GOT3 (cell line): ENCODE measurements at regions not wholly inside any gene's neighbourhood (a gene's known extent, or its start where the extent isn't known, plus 50 kb on each side); places are given as distances from the start of the nearest gene placed in this dataset.

Experiments used
- DNase-seq: peaks from one replicate; lab custom pipeline; 2025; ENCODE audit warnings: mixed read lengths; lab: John Stamatoyannopoulos, UW

DNA sequence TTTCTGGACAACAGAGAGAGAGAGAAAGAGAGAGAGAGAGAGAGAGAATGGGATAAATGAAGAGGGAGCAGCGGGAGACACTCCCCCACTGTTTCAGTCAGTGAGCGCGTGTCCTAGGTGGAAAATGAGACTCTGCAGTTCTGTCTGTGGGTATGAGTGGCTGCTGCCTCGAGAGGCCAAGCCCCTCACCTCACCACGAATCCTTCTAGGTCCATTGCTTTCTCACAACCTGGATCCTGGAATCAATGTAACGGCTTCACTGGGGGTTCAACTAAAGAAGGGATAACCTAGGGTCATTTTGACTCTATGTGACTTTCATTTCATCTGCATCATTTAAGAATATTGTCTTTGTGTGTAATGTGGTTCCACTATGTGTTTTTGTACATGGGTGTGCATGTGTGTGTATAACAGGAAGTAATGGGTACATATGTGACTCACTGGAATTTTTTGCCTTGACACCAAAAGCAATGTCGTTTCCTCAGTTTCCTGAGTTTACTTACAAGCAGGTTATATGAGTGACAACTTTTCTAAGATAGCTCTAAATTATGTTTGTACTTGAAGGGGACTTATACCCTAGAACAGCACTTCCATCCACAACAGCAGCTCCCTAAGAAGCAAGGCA, 221.4 kb upstream of the TRIB2 start:
- no peak for DNase-seq

DNA sequence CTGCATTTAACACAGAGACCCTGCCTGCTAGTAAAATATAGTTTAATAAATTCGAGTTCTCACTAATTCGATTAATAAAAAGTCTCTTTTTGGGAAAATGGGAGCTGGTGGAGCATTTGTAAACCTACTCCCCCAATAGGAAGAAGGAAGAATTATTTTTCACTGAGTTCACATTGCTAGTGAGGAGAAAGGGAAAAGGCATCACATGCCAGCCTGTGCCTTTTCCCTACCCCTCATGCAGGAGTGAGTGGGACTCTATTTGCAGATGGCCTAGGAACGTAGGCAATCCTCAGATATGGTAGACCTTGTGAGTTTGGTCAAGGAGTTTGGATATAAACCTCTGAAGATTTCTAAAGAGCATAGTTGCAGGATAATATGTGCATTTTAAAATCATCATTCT, 218.4 kb upstream of the TRIB2 start:
- DNase-seq: no peak

DNA sequence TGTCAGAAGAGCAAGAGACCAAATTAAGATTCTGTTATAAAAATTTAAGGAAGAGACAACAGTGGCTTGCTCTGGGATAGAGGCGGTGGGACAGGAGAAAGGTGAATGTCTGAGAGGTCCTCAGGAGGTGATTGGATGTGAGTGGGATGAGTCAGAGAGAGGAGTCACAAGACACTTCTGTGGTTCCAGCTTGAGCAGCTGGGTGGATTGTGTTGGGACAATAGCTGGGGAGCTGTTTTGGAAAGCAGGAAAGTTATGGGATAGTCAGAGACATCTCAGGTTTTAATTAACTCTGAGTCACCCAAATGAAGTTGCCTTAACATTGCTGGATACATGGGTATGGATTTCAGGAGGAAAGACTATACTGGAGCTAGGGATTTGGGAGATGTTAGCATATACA, 218.0 kb upstream of the TRIB2 start:
- DNase-seq: no peak

DNA sequence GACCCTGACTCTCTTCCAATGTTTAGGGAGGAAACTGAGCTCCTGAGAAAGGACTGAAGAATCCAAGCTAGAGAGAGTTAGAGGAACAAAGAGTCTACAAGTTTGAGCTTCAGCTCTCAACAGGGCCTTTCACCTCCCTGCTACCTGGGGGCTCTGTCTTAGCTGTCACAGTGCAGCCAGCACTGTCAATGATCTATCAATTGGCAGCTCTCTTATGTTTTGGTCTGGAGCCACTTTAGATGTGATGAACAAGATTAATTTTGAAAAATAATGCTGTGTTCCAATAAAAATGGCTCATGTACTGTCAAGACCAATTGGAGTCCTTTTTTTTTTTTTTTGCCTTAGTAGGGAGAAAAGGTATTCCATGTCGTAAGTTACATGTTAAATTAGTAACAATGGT, 215.8 kb upstream of the TRIB2 start:
- no peak for DNase-seq

DNA sequence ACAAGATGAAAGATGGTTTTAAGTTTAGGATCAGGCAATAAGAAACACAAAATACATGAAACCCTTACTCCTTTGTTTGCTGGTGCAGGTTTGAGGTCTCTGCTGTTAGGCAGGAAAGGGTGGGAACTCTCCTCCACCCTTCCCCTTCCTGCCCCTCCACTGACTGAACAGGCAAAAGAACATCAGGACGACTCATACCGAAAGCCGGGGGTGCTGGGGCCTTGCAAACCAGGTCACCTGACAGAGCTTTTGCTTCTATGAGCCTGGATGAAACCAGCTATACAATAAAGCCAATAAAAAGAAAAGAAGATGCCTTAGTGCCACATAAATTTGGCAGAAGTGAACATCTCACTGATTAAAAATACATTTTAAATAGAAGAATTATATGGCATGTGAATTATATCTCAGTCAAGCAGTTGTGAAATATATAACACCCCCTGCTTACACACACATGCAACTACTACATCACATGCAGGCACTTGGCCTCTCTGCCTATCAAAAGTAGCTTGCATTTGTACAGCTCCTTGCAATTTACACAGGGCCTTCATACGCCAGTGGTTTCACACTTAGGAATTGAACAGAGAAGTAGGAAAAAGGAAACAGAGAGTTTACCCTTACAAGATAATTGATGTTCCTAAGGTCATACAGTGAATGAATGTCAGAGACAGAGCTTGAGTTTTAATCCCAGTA, 215.1 kb upstream of the TRIB2 start:
- DNase-seq: no peak

DNA sequence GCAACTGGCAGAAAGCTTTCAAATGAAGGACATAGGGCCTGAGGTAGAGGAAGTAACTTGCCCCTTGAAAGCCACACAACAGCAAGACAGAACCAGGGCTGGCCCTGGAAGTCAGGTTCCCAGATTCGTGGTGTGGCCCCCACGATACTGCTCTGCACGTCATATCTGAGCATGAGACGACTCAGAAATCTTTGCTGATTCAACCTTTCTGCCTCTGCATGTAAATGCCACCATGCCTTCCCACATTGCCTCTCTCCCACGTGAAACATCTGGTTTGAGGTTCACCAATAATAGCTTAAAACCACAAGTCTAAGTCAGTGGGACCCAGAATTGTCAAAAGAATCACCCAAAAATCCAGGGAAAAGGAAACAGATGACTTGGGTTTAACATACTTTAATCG, 214.0 kb upstream of the TRIB2 start:
- DNase-seq: no peak

DNA sequence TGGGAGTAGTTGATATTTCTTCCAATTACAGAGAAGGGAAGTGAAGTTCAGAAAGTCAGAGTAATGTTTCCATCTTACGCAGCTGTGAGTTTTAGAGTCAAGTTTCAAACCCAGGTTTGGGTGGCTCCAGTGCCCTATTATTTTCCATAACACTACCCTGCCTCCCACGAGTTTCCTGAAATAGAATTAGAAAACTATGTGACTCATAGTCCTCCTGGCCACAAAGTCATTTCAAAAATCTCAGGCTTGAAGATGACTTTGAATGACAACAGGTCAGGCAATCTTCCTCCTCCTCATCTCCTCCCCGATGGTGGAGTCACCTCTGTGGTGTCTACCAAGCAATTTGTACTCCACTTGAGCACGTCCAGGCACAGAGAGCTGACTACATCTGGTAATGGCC, 212.3 kb upstream of the TRIB2 start:
- DNase-seq: no peak

DNA sequence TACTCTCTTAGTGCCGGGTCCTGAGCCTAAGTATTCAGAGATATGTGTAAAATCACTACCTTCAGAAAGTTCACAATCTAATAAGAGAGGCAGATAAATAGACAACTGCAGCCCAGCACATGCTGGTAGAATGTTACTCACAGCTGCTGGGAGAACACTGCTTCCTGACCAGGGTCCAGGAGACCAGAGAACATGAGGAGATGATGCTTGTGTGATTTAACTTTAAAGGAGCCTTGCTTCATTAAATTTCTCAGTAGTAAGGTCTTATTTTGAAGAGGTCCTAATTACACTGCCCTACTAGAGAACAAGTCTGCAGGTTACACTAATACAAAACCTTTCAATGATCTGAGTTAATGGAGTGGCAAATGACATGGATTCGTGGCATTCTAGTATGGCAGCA, 209.9 kb upstream of the TRIB2 start:
- no peak for DNase-seq

DNA sequence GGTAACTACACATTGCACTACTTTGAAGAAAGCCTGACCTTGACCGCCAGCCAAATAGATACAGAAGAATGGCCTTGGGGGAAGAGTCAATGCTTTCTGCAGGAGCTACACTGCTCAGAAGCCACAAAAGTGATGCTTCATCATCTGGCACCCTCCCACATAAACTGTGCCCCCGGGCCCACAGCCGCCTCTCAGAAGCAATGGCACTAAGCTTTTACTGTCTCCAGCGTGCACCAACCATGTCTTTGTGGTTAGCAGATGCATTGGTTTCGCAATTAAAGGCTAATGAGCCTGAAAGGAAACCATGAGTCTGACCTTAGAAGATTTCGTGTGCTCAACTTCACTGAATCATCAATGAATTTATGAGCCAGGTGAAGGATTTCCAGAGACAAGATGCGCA, 209.4 kb upstream of the TRIB2 start:
- DNase-seq: peak; percentile 65

DNA sequence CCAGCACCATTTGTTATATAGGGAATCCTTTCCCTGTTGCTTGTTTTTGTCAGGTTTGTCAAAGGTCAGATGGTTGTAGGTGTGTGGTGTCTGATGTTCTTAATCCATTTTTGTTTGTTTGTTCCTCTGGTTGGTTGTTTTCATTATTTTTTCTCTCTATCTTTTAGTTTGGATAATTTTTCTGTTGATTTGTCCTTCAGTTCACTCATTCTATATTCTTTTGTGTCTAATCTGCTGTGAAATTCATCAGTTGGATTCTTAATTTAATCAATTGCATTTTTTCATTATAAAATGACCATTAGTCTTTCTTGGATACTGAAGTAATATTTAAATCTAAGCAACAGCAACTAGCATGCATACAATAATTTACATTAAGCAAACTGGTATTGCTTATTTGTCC, 206.7 kb upstream of the TRIB2 start:
- DNase-seq: no peak

DNA sequence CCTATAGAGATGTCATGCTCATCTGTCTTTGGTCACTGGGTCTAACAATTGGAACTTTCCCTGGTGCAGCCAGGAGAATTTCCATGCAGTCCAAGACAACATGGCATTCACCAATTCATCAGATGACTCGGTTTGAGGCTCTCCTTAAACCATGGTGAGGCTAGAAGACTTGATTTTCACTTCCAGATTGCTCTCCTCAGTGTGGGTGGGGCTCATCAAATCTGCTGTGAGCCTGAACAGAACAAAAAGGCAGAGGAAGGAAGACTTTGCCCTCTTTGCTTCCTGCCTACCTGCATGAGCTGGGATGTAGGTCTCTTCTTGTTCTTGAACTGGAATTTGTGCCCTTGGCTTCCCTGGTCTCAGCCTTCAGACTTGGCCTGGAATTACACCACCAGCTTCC, 203.4 kb upstream of the TRIB2 start:
- DNase-seq: no peak

DNA sequence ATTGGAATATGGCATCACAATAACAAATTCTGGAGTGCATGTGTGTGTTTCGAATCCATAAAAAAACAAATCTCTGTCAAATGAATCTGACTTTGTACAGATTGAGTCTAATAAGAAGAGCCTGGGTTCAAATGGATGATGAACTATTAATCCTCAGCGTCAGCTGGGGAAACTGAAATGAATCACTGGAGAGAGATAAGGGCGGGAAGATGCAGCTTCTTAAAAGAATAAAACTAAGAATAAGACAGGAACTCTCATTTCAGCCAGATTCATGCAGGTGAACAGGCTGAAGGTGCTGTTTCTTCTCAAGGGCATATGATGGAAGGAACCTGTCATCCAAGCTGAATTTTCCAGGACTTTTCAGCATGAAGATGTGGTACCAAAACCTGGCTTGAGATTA, 202.6 kb upstream of the TRIB2 start:
- no peak for DNase-seq

DNA sequence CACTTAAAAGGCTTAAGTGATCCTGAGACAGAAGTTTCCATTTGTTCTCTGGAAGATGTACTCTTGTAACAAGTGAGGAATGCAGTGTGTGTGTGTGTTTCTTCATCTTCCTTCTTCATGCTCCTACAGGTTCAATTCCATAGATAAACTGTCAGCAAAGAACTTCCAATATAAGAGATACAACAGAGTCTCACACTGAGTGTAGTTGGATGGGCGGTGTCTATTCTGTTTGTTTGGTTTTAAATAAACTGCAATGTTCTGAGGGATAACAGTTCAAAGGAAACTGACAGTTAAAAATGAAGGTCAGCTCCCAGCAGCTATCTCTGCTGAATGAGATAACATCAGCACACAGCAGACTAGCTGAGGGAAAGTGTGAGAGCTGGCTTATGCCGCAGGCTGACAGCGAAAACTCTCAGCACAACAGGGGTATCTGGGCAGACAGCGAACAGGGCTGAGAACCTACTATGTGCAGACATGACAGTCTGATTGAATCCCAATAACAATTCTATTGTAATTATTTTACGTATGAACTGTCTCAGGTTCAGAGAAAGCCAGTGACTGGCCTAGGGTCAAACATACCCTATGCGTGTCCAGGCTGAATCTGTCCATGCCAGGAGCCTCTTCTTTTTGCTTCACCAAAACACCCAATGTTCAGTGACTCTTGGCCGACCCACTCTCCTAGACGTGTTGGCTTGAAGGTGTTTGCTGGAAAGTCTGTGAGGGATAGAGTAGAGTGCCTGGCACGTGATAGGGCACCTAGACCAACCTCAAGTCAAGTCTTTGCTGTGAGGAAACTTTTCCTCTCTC, 201.9 kb upstream of the TRIB2 start:
- DNase-seq: no peak

DNA sequence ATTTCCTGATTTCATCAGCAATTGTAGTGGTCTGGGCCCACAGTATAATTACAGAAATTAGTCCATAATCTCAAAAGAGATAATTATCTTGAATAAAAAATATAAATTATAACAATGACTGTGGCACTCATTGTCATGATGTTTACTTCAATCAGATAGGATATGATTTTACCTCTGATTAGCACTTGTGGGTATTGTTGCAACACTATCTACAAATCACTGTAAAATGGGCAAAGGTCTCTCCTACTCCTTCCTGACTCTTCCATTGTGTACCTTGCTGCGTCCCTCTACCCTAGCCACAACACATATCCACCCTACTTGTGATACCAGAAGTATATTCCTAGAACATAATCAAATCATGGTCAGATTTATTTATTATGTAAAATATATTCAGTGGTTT, 200.9 kb upstream of the TRIB2 start:
- no peak for DNase-seq

DNA sequence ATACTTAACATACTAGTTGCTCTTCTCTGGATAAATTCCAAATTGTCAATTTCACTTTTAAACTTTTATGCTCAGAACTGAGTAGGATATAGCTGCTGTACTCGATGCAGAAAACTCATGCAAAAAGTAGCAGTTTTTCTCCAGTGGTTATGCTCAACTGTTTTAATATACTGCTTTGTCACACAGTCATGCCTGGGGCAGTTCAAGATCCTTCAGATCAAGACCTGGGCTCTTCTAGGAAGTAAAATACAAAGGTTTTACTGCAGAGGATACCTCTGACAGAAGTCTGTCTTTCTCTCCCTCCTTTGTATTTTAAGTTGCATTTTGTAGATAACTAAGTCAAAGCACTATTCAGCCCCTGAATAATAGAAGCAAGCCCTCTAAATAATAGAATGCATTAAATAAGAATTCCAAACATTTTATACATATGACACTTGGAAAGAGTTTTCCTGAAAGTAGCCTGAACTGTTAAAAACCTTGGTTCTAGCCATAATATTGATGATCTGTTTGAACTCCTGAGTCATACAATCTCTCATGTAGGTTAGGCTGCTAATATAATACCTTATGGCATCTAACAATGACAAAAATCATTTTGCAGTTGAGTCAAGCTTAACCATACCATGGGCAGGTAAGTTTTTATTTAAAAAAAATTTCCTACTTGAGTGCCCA, 183.3 kb upstream of the TRIB2 start:
- no peak for DNase-seq

DNA sequence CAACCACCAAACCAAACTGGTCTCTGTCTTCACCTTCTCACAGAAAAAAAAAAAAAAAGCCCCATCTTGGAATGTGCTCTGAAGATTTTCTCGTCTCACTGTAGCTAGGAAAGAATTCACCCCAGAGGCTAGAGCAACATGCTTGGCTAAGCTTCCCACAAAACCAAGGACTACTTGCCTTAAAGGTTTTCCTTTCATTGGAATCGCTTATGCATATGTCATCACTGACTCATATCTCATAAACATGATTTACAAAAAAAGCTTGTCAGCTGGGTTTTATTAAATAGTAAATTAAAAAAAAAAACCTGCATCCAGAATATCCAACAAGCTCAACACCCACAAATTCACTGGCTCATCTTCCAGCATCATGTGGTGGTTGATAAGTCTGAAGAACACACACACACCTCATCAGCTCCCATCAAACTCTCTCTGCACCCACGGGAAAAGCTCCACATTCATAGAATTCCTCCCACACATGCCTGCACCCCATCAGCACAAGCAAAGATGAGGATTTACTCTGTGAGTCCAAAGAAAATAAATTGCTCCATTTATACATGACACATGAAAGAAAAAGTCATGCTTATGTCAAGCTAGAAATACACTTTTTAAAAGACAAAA, 182.0 kb upstream of the TRIB2 start:
- DNase-seq: no peak

DNA sequence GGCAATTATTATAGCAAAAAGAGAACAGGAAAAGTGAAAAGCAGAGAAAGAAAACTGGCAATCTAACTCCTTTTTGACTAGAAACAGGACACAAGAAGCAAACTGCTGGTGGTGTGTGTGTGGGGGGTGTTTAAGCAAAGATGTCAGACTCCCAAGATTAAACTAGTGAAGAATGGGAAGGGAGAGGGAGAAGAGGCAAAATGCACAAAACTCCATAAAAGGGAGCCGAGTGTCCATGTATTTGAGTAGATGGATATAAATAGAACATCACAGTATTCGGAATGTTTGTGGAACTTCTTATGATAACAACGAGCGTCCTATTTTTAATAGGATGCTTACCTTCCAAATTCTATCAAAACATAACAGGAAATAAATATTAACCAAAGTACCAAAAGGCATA, 179.8 kb upstream of the TRIB2 start:
- no peak for DNase-seq

DNA sequence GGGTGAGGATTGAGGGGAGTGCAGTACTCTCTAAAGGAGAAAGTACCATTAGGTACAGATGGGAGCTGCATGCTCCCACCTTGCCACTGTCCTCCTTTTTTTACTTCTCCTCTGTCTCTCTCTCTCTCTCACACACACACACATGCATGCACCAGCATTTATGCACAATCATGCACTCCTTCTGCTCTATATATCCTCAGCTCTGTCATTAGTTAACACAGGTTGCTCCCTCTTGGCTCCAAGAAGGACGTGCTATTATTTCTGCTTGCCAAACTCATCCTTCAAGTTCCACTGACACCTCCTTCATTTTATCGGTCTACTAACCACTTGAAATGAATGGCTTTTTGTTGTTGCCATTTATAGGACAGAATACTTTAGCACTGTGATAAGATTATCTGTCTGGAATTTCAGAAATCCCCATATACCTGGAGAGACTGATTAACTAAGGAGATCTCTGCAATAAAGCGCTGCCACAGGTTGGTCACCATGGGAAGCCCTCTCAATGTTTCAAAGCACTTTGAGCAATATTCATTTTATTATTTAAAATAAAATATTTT, 178.5 kb upstream of the TRIB2 start:
- no peak for DNase-seq

DNA sequence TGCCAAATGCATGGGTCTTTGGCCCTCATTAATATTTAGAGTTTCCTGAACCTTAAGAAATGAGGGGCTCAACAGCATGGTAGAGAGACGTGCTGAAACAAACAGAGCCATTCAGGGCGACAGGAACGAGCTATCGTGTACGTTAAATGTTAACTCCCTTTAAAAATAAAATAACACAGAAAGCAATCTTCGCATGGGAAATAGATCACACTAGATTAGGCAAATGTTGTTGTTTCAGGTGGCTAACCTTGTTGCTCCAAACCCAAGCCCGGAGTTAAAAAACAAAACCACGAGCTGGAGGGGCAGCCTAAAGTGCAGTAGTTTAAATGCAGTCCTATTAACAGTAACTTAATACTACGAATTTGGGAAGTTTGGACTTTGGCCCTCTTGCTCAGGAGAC, 177.4 kb upstream of the TRIB2 start:
- no peak for DNase-seq

DNA sequence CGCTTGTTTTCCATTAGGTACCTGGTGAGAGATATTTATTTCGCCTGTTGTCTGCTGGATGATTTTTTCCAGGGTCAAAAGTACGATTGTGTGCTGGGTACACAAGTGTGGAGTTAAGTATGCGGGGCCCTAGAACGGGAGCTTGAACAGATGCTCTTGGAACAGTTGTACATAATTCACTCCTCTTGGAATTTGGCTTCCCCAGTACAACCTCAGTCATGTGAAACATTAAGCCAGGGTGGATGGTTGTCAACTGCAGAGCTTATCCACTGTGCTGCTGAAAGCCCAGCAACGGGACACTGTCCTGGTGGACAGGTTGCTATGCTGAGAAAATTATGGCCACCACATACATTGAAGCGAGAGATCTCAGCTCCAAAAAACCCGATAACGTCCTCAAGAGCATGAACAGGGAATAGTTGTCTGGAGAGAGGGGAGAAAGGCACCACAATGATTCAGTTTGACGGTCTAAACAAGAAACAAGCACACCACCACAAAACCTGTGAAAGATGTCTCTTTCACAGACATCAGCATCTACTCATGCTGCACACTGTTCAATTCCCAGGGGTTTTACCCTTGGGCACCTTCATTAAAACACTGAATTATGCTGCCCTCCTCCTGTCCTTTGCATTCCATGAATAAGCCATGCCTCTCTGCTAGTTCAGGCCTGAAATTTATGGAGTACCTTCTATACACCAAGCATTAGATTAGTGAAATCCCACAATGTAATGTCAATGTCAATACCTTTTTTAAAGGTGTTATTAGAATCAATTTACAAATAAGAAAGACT, 176.8 kb upstream of the TRIB2 start:
- no peak for DNase-seq
